GM18505 (cell line): ENCODE measurements at regions not wholly inside any gene's neighbourhood (a gene's known extent, or its start where the extent isn't known, plus 50 kb on each side); places are given as distances from the start of the nearest gene placed in this dataset.
"Not testable (repeated sequence)": the region's sequence is repeated elsewhere in the genome, so short reads cannot be mapped to it uniquely, and the experiment has no call there.

Source experiments
- ATAC-seq: cut with Tn5 transposase; IDR thresholded peaks from one replicate; pipeline ENCODE4 v1.9.1; 2021; ENCODE audit not compliant: unreplicated experiment
- POLR2A ChIP-seq: IDR thresholded peaks from 4 replicates; pipeline ENCODE4 v1.6.1; 2011; ENCODE audit warnings: borderline replicate concordance; ENCODE audit not compliant: insufficient read depth, insufficient read length; ENCODE audit errors: extremely low read depth

- ATAC-seq = not testable (repeated sequence)
These were observed 62.8 kb downstream of the SCP2D1 start for GRCh38 chr20:18876394-18876793.

- no peak for TF ChIP-seq POLR2A
- no peak for ATAC-seq
These were observed 65.7 kb downstream of the SCP2D1 start for GRCh38 chr20:18879262-18879661.

DNA sequence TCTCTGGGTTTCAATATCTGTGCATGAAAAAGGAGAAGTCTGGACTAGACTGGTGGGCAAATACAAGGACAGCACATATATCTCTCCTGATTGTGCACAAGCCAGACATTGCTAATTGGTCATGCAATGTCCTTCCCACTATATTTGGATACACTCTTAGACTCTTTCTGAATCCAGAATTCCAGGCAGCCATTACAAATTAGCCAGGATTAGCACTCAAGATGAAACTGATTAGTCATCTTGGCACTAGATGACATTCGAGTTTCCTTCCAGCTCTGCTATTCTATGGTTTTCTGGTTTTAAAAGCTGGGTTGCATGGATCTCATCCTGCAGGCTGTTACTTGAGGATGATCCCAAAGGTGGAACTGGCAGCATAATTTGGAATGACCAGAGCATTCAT is 73.2 kb downstream of the SCP2D1 start:
- TF ChIP-seq POLR2A = no peak
- no peak for ATAC-seq

DNA sequence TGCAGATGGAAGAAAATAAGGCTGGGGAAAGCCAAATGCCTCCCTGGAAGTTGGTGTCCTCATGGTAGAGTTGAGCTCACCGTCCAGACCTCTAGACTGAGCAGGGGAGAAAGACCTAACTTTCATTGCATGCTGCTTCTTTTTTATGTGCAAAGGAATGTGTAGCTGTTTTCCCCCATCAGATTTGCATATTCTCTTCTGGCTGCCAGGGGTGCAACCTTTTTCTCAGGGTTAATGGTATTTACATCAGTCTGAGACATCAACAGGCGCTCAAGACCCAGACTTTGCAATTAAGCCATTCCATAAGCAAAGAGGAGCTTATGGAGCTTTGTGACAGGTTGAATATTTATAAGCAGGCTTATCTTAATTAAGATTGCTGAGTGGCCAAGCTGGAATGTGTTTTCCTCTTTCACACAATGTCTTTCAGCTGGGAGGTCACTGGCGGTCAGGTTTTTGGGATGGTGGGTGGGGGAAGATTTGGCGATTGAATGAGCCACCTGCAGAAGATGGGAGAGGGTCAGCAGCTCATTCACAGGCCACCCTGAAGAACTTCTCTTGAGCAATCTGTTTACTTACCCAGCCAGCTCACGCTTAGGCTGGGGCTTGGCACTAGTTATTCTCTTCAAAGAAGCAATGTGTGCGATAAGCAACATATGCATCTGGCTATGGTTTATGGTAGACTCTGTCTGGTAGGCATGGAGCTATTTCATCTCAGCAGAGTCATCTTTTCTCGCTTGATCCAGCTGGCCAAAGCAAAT is 88.6 kb downstream of the SCP2D1 start:
- TF ChIP-seq POLR2A = no peak
- ATAC-seq = no peak

DNA sequence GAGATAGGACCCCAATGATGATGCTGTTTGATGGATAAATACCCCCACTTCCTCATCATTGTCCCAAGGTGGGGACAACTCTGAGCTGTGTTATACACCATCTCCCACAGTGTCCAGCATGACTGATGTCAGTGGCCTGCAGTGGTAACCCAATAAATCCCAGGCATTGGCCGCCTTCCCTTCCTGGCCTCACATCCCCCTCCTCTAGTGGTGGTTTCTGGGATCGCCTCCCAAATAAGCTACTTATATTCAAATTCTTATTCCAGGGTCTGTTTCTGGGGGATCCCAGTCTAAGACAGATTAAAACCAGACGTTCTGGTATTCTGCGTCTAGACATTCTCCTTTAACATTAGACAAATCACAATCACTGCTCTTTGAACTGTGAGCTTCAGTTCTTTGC is 90.6 kb downstream of the SCP2D1 start:
- TF ChIP-seq POLR2A = no peak
- ATAC-seq = no peak

GRCh38 chr20:18904624-18905023 is 91.0 kb downstream of the SCP2D1 start:
- TF ChIP-seq POLR2A = no peak
- ATAC-seq = no peak

DNA sequence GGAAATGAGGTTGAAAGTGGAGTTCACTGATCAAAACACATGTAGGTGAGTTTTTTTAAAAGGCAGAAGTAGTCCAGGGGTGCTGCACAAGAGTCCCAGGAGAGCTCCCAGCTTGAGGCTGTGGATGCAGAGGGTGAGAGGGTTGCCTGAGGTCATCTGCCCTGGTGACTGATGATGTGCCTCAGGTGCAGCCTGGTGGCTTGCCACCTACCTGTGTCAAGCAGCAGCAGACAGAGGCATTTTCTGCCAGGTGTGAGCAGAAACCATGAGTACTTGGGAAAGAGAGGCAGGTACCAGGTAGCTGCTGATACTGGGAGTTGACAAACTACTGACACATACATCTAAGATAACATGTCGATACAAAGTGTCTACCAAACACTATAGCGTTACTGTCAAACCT is 92.5 kb downstream of the SCP2D1 start:
- ATAC-seq = no peak

GRCh38 chr20:18907353-18907752 is 93.8 kb downstream of the SCP2D1 start:
- no peak for TF ChIP-seq POLR2A
- ATAC-seq = no peak

More for the DNA sequence above, 92.5 kb downstream of the SCP2D1 start:
- TF ChIP-seq POLR2A = no peak

- ATAC-seq = no peak
- TF ChIP-seq POLR2A = no peak
These were observed 94.5 kb downstream of the SCP2D1 start for GRCh38 chr20:18908109-18908508.

DNA sequence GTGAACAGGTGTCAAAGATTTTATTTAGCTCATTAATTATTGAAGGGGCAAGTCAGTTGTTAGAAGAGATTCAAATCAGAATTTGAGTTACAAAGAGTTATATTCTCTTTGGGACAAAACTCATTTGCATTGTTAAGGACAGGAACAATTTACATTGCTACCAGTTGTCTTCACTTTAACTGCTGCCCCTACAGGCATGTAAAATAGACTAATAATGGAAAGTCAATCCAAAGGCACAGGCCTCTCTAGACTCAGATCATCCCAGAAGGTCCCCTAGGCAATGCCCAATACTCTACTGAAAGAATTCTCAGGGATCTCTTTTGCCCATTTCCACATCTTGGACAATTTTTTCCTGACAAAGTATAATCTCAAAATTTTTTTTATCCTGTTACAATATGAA is 95.7 kb downstream of the SCP2D1 start:
- ATAC-seq = no peak
- no peak for TF ChIP-seq POLR2A

- TF ChIP-seq POLR2A = no peak
- no peak for ATAC-seq
These were observed 100.1 kb downstream of the SCP2D1 start for GRCh38 chr20:18913701-18914100.

DNA sequence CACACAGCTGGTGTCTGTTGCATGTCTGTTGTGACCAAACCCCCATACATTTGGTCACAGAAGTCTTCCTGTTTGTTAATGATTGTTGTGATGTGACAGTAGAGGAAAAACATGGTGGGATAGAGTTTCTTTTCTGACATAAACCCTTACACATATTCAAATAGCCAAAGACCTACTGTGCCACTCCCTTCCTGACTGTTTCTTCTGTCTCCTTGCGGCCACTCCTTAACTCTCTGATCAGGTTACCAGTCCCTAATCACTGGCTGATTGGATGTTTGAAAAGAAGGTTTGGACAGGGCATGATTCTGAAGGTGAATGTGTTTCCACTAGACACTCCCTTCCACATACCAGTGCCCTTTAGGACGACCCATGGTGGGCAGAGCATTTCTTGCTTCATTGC is 101.2 kb downstream of the SCP2D1 start:
- no peak for ATAC-seq
- TF ChIP-seq POLR2A = no peak

GRCh38 chr20:18916886-18917750 is 103.5 kb downstream of the SCP2D1 start:
- no peak for TF ChIP-seq POLR2A
- no peak for ATAC-seq

GRCh38 chr20:18919996-18920395 is 106.4 kb downstream of the SCP2D1 start:
- ATAC-seq = no peak
- no peak for TF ChIP-seq POLR2A
